NCI-H345 (cell line): ENCODE measurements at regions not wholly inside any gene's neighbourhood (a gene's known extent, or its start where the extent isn't known, plus 50 kb on each side); places are given as distances from the start of the nearest gene placed in this dataset.

Experiments
- DNase-seq: peaks from one replicate; lab custom pipeline; 2025; lab: John Stamatoyannopoulos, UW

- no peak for DNase-seq
Observed at GRCh38 chr11:69365558-69365957, 71.6 kb downstream of the MYEOV start.

- DNase-seq = no peak
Observed at GRCh38 chr11:69366591-69366990, 72.6 kb downstream of the MYEOV start.

GRCh38 chr11:69367211-69367964 is 73.4 kb downstream of the MYEOV start:
- no peak for DNase-seq

DNA sequence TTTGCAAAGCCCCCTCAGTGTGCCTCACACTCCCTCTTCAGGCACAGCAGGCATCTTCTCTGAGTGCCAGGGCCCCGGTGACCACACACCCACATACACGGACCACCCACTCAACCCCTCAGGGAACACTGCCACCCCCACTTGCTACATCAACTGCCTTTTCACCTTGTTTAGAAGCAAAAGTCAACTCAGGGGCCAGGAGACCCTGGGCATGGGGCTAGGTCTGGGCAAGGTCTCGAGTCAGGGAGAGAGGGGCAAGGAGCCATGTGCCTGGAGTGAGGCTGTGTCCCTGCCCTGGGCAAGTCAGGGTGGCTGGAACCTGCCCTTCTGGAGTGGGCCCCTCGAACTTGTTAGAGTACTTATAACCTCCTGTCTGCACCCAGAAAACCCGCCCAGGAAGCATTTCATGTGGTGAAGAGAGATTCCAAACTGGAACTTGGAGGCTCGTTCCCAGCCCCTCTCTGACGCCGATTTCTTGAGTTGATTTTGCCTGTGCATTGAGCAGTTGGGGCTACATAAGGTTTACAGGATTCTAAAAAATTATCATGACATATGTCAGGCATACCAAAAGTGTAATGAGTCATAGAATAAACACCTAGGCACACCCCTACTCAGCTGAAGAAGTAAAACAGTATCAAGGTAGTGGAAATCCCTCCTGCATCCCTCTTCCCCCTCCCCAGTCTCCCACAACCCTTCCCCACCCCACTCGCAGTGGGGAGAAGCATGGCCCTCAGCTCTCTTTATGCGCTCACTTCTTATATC is 74.3 kb downstream of the MYEOV start:
- DNase-seq = no peak

GRCh38 chr11:69369210-69369825 is 75.4 kb downstream of the MYEOV start:
- no peak for DNase-seq

- no peak for DNase-seq
Observed at GRCh38 chr11:69369945-69370344, 76.0 kb downstream of the MYEOV start.

DNA sequence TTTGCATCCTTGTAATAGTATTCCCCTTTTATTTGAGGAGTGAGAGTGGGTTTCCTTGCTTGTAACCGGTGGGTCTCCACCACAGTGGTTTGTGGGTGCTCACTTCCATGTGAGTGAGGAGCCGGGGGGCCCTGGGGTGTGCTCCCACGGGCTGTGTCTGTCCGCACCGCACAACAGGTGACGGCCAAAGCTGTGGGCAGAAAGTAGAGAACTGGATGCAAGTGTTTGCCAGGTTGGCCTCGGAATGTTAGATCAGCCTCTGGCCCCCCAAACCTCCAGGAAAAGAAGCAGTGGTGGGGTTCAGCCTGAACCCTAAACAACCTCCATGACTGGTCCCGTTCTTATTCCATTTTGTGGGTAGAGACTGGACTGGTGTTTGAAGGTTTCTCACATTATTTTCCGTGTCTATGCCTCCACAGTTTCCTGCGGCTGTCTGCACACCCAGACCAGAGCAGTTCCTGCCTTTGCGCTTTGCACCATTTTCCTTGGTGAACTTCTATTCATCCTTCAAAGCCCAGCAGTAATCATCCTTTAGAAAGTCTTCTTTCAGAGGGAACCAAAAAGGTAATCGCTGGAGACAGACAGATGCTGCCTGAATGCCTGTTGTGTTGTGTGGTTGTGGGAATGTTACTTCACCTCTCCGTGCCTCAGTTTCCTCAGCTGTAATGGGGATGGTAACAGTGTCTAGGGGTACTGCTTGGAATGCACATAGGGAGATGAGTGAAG is 77.2 kb downstream of the MYEOV start:
- DNase-seq = no peak

DNA sequence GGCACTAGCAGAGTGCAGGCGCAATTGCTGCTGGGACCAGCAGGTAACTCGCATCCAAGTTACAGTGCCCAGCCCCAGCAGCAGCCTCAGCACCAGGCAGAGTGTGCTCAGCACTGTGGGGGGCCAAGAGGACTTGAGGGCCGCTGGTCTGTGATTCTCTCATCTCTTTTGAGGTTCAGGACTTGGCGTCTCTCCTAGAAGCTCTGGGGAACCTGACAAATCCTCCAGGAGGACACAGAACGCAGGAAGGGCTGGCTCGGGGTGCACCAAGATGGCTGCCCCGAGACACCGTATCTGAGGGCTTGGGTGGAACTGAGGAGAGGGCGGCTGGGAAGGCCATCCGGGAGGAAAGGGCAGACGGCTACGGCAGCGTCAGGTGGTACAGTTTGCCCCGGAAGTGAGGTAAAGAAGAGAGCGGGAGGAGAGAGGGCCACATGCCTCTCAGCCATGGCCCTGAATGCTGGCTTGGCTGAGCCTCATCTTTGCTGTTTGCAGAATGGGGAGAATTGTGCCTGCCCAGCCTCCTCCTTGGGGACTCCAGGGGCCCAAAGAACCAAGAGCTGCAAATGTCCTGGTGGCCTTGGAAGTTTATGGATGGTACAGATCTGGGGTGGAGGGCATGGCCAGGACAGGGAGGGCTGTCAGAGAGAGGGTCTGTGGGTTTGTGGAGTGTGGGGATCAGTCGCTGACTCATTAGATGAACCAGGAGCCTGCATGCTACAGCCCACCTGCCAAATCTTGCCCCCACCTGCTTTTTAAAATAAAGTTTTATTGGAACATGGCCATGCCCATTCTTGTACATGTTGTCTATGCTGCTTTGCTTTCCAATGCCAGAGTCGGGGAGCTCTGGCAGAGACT is 78.0 kb downstream of the MYEOV start:
- DNase-seq = no peak

GRCh38 chr11:69372589-69373250 is 78.8 kb downstream of the MYEOV start:
- no peak for DNase-seq

DNA sequence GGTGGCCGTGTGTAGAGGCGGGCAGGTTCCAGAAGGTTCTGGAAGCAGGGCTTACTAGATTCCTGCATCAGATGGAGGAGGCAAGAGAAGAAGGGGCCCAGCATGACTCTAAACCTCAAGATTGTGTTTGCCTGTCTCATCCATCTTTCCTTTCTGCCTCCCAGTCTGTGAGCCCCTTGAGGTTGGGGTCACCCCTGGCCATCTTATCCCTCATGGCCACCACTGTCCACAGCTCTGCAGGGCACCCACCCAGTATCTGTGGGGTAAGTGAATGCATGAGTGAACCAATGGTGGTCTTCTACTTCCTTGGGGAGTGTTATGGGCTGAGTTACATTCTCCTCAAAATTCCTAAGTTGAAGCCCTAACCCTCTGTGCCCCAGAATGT is 79.3 kb downstream of the MYEOV start:
- DNase-seq = no peak

DNA sequence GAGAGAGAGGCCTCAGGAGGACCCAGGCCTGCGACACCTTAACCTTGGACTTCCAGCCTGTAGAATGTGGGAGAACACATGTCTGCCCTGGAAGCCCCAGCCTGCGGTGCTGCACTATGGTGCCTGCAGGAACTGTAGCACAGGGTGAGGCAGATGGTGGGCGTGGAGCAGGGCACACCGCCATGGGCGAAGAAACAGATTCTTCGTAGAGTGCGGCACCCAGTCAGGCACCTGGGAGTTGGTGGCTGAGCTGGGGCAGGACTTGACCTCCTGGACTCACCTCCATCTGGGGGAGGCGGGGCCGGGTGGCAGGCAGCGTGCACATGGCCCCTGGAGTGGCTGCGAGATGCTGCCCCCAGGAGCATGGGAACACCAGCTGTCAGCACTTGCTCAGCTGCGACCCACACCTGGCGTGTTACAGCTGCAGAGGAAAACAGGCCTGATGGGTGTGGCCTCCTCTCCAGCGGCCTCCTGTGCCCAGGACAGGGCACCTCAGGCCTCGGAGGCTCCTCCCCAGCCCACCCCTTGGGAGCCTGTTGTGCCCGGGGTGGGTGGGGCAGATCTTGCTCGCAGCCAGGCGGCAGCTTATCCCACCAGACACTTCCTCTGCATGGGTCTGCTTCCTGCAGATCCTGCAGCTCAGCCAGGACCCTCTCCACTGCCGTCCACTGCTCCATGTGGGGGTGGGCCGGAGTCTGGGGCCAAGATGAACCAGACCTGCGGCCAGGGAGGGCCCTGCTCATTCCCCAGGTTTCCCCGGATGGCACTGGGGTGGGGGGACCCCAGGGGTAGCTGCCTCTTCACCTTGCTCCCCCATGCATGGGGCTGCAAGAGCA is 80.4 kb downstream of the MYEOV start:
- peak; percentile 16 for DNase-seq

DNA sequence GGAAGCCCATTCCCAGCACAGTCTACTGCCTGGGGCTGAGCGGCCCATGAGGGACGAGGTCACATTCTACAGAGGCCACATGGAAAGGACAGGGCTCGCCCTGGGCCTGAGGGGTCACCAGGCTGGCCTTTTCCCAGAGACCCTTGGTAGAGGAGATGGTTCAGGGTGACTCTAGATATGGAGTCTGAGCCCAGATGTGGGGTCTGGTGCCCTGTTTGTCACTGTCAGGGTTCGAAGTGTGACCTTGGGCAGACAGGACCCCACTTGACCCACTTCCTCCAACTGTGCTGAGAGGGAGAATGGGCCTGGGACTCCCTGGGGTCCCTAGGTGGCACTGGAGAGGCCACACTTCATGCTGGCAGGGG is 81.0 kb downstream of the MYEOV start:
- DNase-seq = no peak

- no peak for DNase-seq
Observed at GRCh38 chr11:69375316-69376154, 81.6 kb downstream of the MYEOV start.

- no peak for DNase-seq
Observed at GRCh38 chr11:69376155-69377028, 82.4 kb downstream of the MYEOV start.

DNA sequence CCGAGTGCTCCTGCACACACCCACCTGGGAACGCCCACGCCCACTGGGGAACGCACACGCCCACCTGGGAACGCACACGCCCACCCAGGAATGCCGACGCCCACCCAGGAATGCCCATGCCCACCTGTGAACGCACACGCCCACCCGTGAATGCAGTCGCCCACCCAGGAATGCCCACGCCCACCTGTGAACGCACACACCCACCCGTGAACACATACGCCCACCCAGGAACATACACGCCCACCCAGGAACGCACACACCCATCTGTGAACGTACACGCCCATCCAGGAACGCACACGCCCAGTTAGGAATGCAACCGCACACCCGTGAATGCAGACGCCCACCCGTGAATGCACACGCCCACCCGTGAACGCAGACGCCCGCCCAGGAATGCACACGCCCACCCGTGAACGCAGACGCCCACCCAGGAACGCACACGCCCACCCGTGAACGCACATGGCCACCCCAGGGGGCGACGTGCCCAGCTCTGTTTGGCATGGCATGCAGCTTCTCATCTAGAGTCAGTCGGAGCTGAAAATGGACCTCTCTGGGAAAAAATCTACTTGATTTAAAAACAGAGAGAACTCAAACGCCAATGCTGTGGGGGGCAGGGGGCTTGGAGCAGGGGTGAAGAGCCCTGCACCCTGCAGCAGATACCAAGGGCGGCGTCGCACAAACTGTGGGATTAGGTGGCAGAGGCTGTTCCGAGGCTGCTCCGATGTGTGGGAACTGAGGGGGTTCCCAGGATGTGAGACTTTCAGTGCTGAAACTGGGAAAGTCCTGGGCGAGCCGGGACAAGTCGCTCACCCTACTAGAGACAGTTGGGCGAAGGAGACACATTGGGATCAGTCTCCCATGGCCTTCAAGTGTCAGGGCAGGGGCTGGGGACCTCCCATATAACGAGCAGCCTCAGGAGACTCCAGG is 83.3 kb downstream of the MYEOV start:
- no peak for DNase-seq

DNA sequence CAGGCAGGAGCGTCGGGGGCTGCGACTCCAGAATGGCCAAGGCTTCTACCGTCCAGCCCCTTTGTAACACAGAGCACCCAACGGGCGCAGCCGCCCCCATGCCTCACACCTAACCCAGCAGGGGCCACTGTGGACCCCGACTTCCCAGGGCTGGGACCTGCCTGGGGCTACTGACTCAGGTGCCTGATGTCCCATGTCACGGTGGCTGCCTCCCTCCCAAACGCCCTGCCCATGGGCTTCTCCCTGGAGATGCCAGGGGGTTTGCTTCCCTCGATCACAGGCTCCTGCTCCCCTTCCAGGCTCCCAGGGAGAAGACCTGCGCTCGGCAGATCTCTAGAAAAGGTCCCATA is 84.0 kb downstream of the MYEOV start:
- DNase-seq = no peak
